A172 (cell line): ENCODE measurements at regions not wholly inside any gene's neighbourhood (a gene's known extent, or its start where the extent isn't known, plus 50 kb on each side); places are given as distances from the start of the nearest gene placed in this dataset.
"Not testable (repeated sequence)": the region's sequence is repeated elsewhere in the genome, so short reads cannot be mapped to it uniquely, and the experiment has no call there.

Experiments
- DNase-seq: peaks from one replicate; pipeline ENCODE4 v3.0.0-alpha.2; 2015; ENCODE audit warnings: low spot score

- DNase-seq = no peak
Observed at GRCh38 chr4:128758314-128758922, 51.1 kb upstream of the JADE1 start.

GRCh38 chr4:128757712-128758111, 51.8 kb upstream of the JADE1 start:
- no peak for DNase-seq

- no peak for DNase-seq
Observed at GRCh38 chr4:128751354-128751753, 58.1 kb upstream of the JADE1 start.

- not testable (repeated sequence) for DNase-seq
Observed at GRCh38 chr4:128741748-128742147, 67.8 kb upstream of the JADE1 start.

- DNase-seq = no peak
Observed at GRCh38 chr4:128737098-128737513, 72.4 kb upstream of the JADE1 start.

- no peak for DNase-seq
Observed at GRCh38 chr4:128735714-128736113, 73.8 kb upstream of the JADE1 start.

- DNase-seq = no peak
Observed at GRCh38 chr4:128728190-128728589, 81.3 kb upstream of the JADE1 start.

GRCh38 chr4:128727658-128728057, 81.8 kb upstream of the JADE1 start:
- no peak for DNase-seq

- no peak for DNase-seq
Observed at GRCh38 chr4:128725405-128726055, 84.0 kb upstream of the JADE1 start.

GRCh38 chr4:128722911-128723310, 86.6 kb upstream of the JADE1 start:
- no peak for DNase-seq

GRCh38 chr4:128721896-128722295, 87.6 kb upstream of the JADE1 start:
- no peak for DNase-seq

- DNase-seq = no peak
Observed at GRCh38 chr4:128720270-128720669, 89.2 kb upstream of the JADE1 start.

GRCh38 chr4:128718768-128719167, 90.7 kb upstream of the JADE1 start:
- peak; percentile 22 for DNase-seq

- no peak for DNase-seq
Observed at GRCh38 chr4:128716338-128716737, 93.2 kb upstream of the JADE1 start.

- DNase-seq = no peak
Observed at GRCh38 chr4:128715616-128716015, 93.9 kb upstream of the JADE1 start.

GRCh38 chr4:128711361-128711760, 98.1 kb upstream of the JADE1 start:
- DNase-seq = no peak

- DNase-seq = no peak
Observed at GRCh38 chr4:128709268-128709667, 100.2 kb upstream of the JADE1 start.

GRCh38 chr4:128707864-128708263, 101.6 kb upstream of the JADE1 start:
- no peak for DNase-seq

GRCh38 chr4:128703948-128704347, 105.6 kb upstream of the JADE1 start:
- DNase-seq = no peak

- DNase-seq = no peak
Observed at GRCh38 chr4:128700659-128701350, 108.7 kb upstream of the JADE1 start.

- no peak for DNase-seq
Observed at GRCh38 chr4:128698386-128698785, 111.1 kb upstream of the JADE1 start.

GRCh38 chr4:128697323-128697722, 112.2 kb upstream of the JADE1 start:
- no peak for DNase-seq

- no peak for DNase-seq
Observed at GRCh38 chr4:128690011-128690410, 119.5 kb upstream of the JADE1 start.
